Epithelial cell of proximal tubule (primary cell): ENCODE measurements at regions not wholly inside any gene's neighbourhood (a gene's known extent, or its start where the extent isn't known, plus 50 kb on each side); places are given as distances from the start of the nearest gene placed in this dataset.
"Not testable (repeated sequence)": the region's sequence is repeated elsewhere in the genome, so short reads cannot be mapped to it uniquely, and the experiment has no call there.

Experiments used
- DNase-seq: peaks from one replicate; pipeline ENCODE4 v3.0.0-alpha.2; 2011; ENCODE audit warnings: low read depth
- H3K4me3 ChIP-seq: 2 replicates; pipeline ENCODE4 v1.5.1; 2011; ENCODE audit warnings: low read depth, mild to moderate bottlenecking, low read length
- TF ChIP-seq, protein P1 (sequence below): conservative IDR thresholded peaks from 2 replicates; pipeline ENCODE4 v1.5.1; 2012; ENCODE audit warnings: low read depth, mild to moderate bottlenecking, low read length

- H3K4me3 ChIP-seq = no peak overlapping the region
- DNase-seq = no peak
- TF ChIP-seq, protein P1, sequence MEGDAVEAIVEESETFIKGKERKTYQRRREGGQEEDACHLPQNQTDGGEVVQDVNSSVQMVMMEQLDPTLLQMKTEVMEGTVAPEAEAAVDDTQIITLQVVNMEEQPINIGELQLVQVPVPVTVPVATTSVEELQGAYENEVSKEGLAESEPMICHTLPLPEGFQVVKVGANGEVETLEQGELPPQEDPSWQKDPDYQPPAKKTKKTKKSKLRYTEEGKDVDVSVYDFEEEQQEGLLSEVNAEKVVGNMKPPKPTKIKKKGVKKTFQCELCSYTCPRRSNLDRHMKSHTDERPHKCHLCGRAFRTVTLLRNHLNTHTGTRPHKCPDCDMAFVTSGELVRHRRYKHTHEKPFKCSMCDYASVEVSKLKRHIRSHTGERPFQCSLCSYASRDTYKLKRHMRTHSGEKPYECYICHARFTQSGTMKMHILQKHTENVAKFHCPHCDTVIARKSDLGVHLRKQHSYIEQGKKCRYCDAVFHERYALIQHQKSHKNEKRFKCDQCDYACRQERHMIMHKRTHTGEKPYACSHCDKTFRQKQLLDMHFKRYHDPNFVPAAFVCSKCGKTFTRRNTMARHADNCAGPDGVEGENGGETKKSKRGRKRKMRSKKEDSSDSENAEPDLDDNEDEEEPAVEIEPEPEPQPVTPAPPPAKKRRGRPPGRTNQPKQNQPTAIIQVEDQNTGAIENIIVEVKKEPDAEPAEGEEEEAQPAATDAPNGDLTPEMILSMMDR = no peak
Measured at GRCh38 chr9:90697808-90698207, 55.2 kb upstream of the DIRAS2 start.

DNA sequence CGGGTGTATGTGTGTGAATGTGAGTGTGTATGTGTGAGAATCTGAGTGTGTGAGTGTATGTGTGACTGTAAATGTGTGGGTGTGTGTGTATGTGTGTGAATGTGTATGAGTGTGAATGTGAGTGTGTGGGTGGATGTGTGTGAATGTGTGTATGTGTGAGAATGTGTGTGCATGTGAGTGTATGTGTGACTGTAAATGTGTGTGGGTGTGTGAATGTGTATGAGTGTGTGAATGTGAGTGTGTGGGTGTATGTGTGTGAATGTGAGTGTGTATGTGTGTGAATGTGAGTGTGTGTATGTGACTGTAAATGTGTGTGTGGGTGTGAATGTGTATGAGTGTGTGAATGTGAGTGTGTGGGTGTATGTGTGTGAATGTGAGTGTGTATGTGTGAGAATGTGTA is 51.6 kb upstream of the DIRAS2 start:
- not testable (repeated sequence) for H3K4me3 ChIP-seq

More for the DNA sequence above, 51.6 kb upstream of the DIRAS2 start:
- not testable (repeated sequence) for DNase-seq
